H1 (cell line): ENCODE measurements at regions not wholly inside any gene's neighbourhood (a gene's known extent, or its start where the extent isn't known, plus 50 kb on each side); places are given as distances from the start of the nearest gene placed in this dataset.

ENCODE experiments used
- BRCA1 ChIP-seq: IDR thresholded peaks from 2 replicates; pipeline ENCODE4 v1.6.1; 2012; ENCODE audit warnings: low read depth, low read length, improper control_type of control experiment
- CBX8 ChIP-seq: fragments of 300-800, 300-1000 bp; sonication (generic); IDR thresholded peaks from 2 replicates; pipeline ENCODE4 v1.7.1; 2016; ENCODE audit warnings: low read depth, low read length, borderline replicate concordance
- CHD2 ChIP-seq: IDR thresholded peaks from 2 replicates; pipeline ENCODE4 v1.6.1; 2012; ENCODE audit warnings: low read length, improper control_type of control experiment
- CHD7 ChIP-seq: fragments of 300-600 bp; sonication (generic); IDR thresholded peaks from 2 replicates; pipeline ENCODE4 v1.7.1; 2012; ENCODE audit warnings: low read length, moderate library complexity, mild to moderate bottlenecking, inconsistent platforms; ENCODE audit not compliant: insufficient replicate concordance
- GABPA ChIP-seq: IDR thresholded peaks from 2 replicates; pipeline ENCODE4 v1.6.1; 2011; ENCODE audit warnings: mild to moderate bottlenecking, low read length, moderate library complexity, borderline replicate concordance; ENCODE audit not compliant: insufficient read depth
- HDAC6 ChIP-seq: IDR thresholded peaks from one replicate; pipeline ENCODE4 v1.7.1; 2012; ENCODE audit warnings: low read depth, mild to moderate bottlenecking, inconsistent platforms, low read length, moderate library complexity
- JUN ChIP-seq: IDR thresholded peaks from 2 replicates; pipeline ENCODE4 v1.6.1; 2011; ENCODE audit warnings: low read depth, mild to moderate bottlenecking, improper control_type of control experiment, low read length
- JUND ChIP-seq: IDR thresholded peaks from 2 replicates; pipeline ENCODE4 v1.6.1; 2011; ENCODE audit warnings: mild to moderate bottlenecking, improper control_type of control experiment, low read length
- KDM1A ChIP-seq: fragments of 200-600, 300-600 bp; sonication (generic); IDR thresholded peaks from 2 replicates; pipeline ENCODE4 v1.7.1; 2016; ENCODE audit warnings: mild to moderate bottlenecking, low read length, borderline replicate concordance
- PHF8 ChIP-seq: fragments of 200-600 bp; sonication (generic); conservative IDR thresholded peaks from 2 replicates; pipeline ENCODE4 v1.7.1; 2012; ENCODE audit warnings: low read depth, mild to moderate bottlenecking, inconsistent platforms, low read length, moderate library complexity
- RNF2 ChIP-seq: fragments of 200-900, 300-1000 bp; sonication (generic); IDR thresholded peaks from 2 replicates; pipeline ENCODE4 v1.7.1; 2016; ENCODE audit warnings: borderline replicate concordance, low read depth, mild to moderate bottlenecking, antibody characterized with exemption, low read length; ENCODE audit not compliant: poor library complexity, severe bottlenecking; ENCODE audit errors: missing control alignments
- SRF ChIP-seq: IDR thresholded peaks from 2 replicates; pipeline ENCODE4 v1.6.1; 2011; ENCODE audit warnings: mild to moderate bottlenecking, low read depth, low read length, moderate library complexity

DNA sequence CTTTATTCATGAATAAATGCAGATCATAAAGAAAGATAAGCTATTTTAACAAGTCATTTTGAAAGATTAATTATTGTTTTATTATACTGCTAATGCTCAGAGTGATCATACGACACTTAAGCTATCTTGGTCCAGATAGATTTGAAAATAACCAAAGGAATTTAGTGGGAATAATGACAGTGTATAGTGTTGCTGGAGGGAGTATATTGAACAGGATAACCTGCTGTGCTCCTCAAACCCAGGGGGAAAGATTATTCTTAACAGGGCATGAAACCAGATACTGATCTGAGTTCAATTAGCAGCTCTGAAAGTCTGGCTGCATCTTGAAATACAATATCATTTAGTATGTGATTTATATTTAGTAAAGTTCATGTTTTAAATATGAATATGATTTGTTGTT lies 216.3 kb upstream of the ITGA4 start (continued):
- TF ChIP-seq CHD7 (no peak), CBX8 (no peak), JUN (no peak), JUND (no peak), RNF2 (no peak), BRCA1 (no peak), GABPA (no peak), KDM1A (no peak), CHD2 (no peak), PHF8 (no peak), SRF (no peak), HDAC6 (no peak)
